ENCODE measurements at regions not wholly inside any gene's neighbourhood (a gene's known extent, or its start where the extent isn't known, plus 50 kb on each side); places are given as distances from the start of the nearest gene placed in this dataset.

- no peak overlapping the region for H3K27ac Mint-ChIP-seq
- peaks cover 0 to 4% (median 2%) of the 10 kb centered on the region in 3 donors for H3K4me1 Mint-ChIP-seq
- no peaks in the 10 kb centered on the region for H3K9me3 Mint-ChIP-seq
- H3K4me3 Mint-ChIP-seq: no peak overlapping the region
- H3K27me3 Mint-ChIP-seq: no peaks in the 10 kb centered on the region
- H3K36me3 Mint-ChIP-seq: no peaks in the 10 kb centered on the region
Measured at GRCh38 chr11:107249054-107249453, 208.6 kb downstream of the CWF19L2 start.

GRCh38 chr11:107247167-107247861 lies 210.3 kb downstream of the CWF19L2 start:
- Mint-ChIP-seq H3K36me3 (no peaks in the 10 kb centered on the region), H3K4me3 (no peak overlapping the region), H3K27me3 (no peaks in the 10 kb centered on the region), H3K27ac (no peak overlapping the region), H3K4me1 (no peaks in the 10 kb centered on the region), H3K9me3 (no peaks in the 10 kb centered on the region)

GRCh38 chr11:107243929-107244328 lies 213.7 kb downstream of the CWF19L2 start:
- no peak overlapping the region for H3K27ac Mint-ChIP-seq
- H3K9me3 Mint-ChIP-seq: no peaks in the 10 kb centered on the region
- no peaks in the 10 kb centered on the region for H3K27me3 Mint-ChIP-seq
- H3K4me3 Mint-ChIP-seq: no peak overlapping the region
- no peaks in the 10 kb centered on the region for H3K4me1 Mint-ChIP-seq
- no peaks in the 10 kb centered on the region for H3K36me3 Mint-ChIP-seq

- H3K9me3 Mint-ChIP-seq: peaks cover 2 to 12% (median 7%) of the 10 kb centered on the region in 3 donors
- H3K4me3 Mint-ChIP-seq: no peak overlapping the region
- H3K27ac Mint-ChIP-seq: no peak overlapping the region
- no peaks in the 10 kb centered on the region for H3K4me1 Mint-ChIP-seq
- H3K36me3 Mint-ChIP-seq: peaks cover 2% of the 10 kb centered on the region
- H3K27me3 Mint-ChIP-seq: no peaks in the 10 kb centered on the region
Measured at GRCh38 chr11:107232451-107232850, 214.2 kb upstream of the GUCY1A2 start.

GRCh38 chr11:107224836-107225235 lies 206.6 kb upstream of the GUCY1A2 start:
- H3K9me3 Mint-ChIP-seq: peaks cover 4 to 13% (median 7%) of the 10 kb centered on the region in 3 donors
- H3K4me3 Mint-ChIP-seq: no peak overlapping the region
- peaks cover 1% of the 10 kb centered on the region for H3K36me3 Mint-ChIP-seq
- peaks cover 1% of the 10 kb centered on the region for H3K27me3 Mint-ChIP-seq
- H3K27ac Mint-ChIP-seq: no peak overlapping the region
- H3K4me1 Mint-ChIP-seq: no peaks in the 10 kb centered on the region

- Mint-ChIP-seq H3K27me3 (peaks cover 1% of the 10 kb centered on the region), H3K4me3 (no peak overlapping the region), H3K9me3 (peaks cover 2 to 8% (median 3%) of the 10 kb centered on the region in 3 donors), H3K4me1 (no peaks in the 10 kb centered on the region), H3K36me3 (peaks cover 1% of the 10 kb centered on the region), H3K27ac (no peak overlapping the region)
Measured at GRCh38 chr11:107222916-107223460, 204.7 kb upstream of the GUCY1A2 start.

GRCh38 chr11:107222431-107222830 lies 204.2 kb upstream of the GUCY1A2 start:
- Mint-ChIP-seq H3K4me1 (no peaks in the 10 kb centered on the region), H3K9me3 (peaks cover 1 to 5% (median 2%) of the 10 kb centered on the region in 3 donors), H3K4me3 (no peak overlapping the region), H3K27me3 (peaks cover 1% of the 10 kb centered on the region), H3K36me3 (peaks cover 1% of the 10 kb centered on the region), H3K27ac (no peak overlapping the region)

- Mint-ChIP-seq H3K36me3 (peaks cover 1% of the 10 kb centered on the region), H3K27ac (no peak overlapping the region), H3K27me3 (peaks cover 1% of the 10 kb centered on the region), H3K4me3 (no peak overlapping the region), H3K9me3 (peaks cover 0 to 4% (median 2%) of the 10 kb centered on the region in 3 donors), H3K4me1 (no peaks in the 10 kb centered on the region)
Measured at GRCh38 chr11:107221748-107222285, 203.5 kb upstream of the GUCY1A2 start.

- H3K27ac Mint-ChIP-seq: no peak overlapping the region
- peaks cover 1% of the 10 kb centered on the region for H3K36me3 Mint-ChIP-seq
- peaks cover 0 to 2% (median 0%) of the 10 kb centered on the region in 3 donors for H3K9me3 Mint-ChIP-seq
- H3K27me3 Mint-ChIP-seq: no peaks in the 10 kb centered on the region
- H3K4me1 Mint-ChIP-seq: no peaks in the 10 kb centered on the region
- H3K4me3 Mint-ChIP-seq: no peak overlapping the region
Measured at GRCh38 chr11:107218123-107219013, 200.1 kb upstream of the GUCY1A2 start.

GRCh38 chr11:107217444-107217843 lies 199.2 kb upstream of the GUCY1A2 start:
- Mint-ChIP-seq H3K4me3 (no peak overlapping the region), H3K9me3 (peaks cover 0 to 2% (median 0%) of the 10 kb centered on the region in 3 donors), H3K4me1 (no peaks in the 10 kb centered on the region), H3K27ac (no peak overlapping the region), H3K27me3 (no peaks in the 10 kb centered on the region), H3K36me3 (peaks cover 1% of the 10 kb centered on the region)

- Mint-ChIP-seq H3K27ac (no peak overlapping the region), H3K36me3 (peaks cover 2% of the 10 kb centered on the region), H3K4me3 (no peak overlapping the region), H3K9me3 (no peaks in the 10 kb centered on the region), H3K4me1 (no peaks in the 10 kb centered on the region), H3K27me3 (no peaks in the 10 kb centered on the region)
Measured at GRCh38 chr11:107215010-107215409, 196.7 kb upstream of the GUCY1A2 start.

- no peaks in the 10 kb centered on the region for H3K36me3 Mint-ChIP-seq
- no peak overlapping the region for H3K27ac Mint-ChIP-seq
- peaks cover 3 to 12% (median 3%) of the 10 kb centered on the region in 3 donors for H3K9me3 Mint-ChIP-seq
- no peaks in the 10 kb centered on the region for H3K4me1 Mint-ChIP-seq
- no peaks in the 10 kb centered on the region for H3K27me3 Mint-ChIP-seq
- H3K4me3 Mint-ChIP-seq: no peak overlapping the region
Measured at GRCh38 chr11:107203656-107204055, 185.4 kb upstream of the GUCY1A2 start.

GRCh38 chr11:107202241-107202640 lies 184.0 kb upstream of the GUCY1A2 start:
- Mint-ChIP-seq H3K27ac (no peak overlapping the region), H3K4me1 (no peaks in the 10 kb centered on the region), H3K27me3 (no peaks in the 10 kb centered on the region), H3K4me3 (no peak overlapping the region), H3K9me3 (peaks cover 3 to 12% (median 3%) of the 10 kb centered on the region in 3 donors), H3K36me3 (no peaks in the 10 kb centered on the region)

- Mint-ChIP-seq H3K4me1 (no peaks in the 10 kb centered on the region), H3K36me3 (no peaks in the 10 kb centered on the region), H3K27ac (no peak overlapping the region), H3K27me3 (no peaks in the 10 kb centered on the region), H3K9me3 (no peaks in the 10 kb centered on the region), H3K4me3 (no peak overlapping the region)
Measured at GRCh38 chr11:107198490-107199007, 180.3 kb upstream of the GUCY1A2 start.

GRCh38 chr11:107197932-107198331 lies 179.7 kb upstream of the GUCY1A2 start:
- Mint-ChIP-seq H3K4me3 (no peak overlapping the region), H3K27ac (no peak overlapping the region), H3K36me3 (no peaks in the 10 kb centered on the region), H3K4me1 (no peaks in the 10 kb centered on the region), H3K27me3 (no peaks in the 10 kb centered on the region), H3K9me3 (peaks cover 0 to 1% (median 0%) of the 10 kb centered on the region in 3 donors)

Measured in IgD-negative memory B cell (primary cell).